ENCODE measurements at regions not wholly inside any gene's neighbourhood (a gene's known extent, or its start where the extent isn't known, plus 50 kb on each side); places are given as distances from the start of the nearest gene placed in this dataset.
"Not testable (repeated sequence)": the region's sequence is repeated elsewhere in the genome, so short reads cannot be mapped to it uniquely, and the experiment has no call there.

DNA sequence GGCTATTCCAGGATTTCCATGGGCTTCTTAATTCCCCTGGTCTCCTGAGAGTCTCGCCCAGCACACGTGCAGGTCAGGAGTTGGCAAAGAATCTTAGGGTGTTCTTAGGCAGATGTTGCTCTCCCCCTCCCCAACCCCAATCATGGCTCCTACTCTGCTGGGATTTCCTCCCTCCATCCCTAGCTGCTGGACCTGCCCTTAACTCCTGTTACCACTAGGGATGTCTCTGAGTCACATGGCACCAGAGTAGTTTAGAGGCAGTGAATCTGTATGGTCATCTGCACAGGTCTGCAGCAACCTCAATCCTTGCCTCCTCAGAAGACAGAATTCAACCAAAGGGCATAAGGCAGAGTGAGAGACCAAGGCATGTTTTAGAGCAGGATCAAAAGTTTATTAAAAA lies 51.8 kb upstream of the CHST3 start:
- peak; percentile 37 for DNase-seq

DNA sequence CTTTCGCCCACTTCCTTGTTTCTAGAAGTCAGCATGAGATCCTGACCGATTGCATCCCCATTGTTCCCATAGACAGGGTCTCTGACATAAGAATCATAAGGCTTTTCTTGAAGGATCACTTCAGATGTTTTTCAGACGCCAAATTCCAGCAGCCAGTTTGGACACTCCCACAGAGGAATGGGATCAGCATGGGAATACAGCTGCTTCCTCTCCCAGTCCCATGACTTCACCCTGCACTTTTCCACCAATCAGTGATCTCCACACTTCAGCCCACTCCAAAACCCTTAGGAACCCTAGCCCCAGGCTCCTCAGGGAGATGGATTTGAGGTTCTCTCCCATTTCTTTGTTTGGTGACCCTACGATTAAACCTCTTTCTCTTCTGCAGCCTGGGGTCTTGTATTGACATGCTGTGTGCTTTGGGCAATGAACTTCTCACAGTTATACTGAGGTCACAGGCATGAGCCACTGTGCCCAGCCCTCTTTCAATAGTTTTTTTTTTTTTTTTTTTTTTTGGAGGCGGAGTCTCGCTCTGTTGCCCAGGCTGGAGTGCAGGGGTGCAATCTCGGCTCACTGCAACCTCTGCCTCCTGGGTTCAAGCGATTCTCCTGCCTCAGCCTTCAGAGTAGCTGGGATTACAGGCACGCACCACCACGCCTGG lies 52.8 kb upstream of the CHST3 start:
- peak; percentile 39 for DNase-seq

DNA sequence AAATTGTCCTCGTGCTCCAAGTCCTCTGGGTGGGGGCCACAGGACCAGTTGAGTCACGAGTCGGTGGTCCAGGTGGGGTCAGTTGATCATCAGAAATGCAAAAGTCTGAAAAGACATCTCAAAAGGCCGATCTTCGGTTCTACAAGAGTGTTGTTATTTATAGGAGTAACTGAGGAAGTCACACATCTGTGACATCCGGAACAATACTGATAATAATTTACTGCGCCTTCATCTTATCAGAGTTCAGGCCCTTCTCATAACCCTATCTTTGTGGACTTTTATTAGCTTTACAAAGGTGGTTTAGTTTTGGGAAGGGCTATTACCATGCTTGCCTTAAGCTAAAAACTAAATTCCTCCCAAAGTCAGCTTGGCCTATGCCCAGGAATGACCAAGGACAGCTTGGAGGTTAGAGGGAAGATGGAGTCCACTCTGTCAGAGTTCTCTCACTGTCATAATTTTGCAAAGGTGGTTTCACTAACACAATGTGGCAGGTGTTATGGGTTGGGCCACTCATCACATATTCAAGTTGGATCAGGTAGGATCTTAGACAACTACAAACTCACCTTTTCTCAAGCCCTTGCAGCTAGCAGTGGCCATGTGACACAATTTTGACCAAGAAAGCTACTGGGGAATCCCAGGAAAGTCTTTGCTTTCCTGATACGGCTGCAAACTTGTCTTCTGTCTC lies 54.7 kb upstream of the CHST3 start:
- DNase-seq: no peak

DNA sequence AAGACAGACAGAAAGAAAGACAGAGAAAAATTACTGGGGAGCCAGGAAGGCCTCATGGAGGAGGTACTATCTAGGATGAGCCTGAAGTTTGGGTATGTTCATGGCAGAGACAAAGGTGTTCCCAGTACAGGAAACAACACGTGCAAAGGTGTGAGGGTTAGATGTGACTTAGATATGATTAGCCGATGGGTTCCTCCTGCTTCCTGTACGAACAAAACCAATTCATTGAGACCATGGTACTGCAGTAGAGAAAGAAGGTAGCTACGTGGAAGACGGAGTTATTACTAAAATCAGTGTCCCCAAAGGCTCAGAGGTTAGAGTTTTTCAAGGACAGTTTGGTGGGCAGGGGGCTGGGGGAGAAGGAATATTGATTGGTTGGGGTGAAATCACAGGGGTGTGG lies 55.2 kb upstream of the CHST3 start:
- DNase-seq: no peak

DNA sequence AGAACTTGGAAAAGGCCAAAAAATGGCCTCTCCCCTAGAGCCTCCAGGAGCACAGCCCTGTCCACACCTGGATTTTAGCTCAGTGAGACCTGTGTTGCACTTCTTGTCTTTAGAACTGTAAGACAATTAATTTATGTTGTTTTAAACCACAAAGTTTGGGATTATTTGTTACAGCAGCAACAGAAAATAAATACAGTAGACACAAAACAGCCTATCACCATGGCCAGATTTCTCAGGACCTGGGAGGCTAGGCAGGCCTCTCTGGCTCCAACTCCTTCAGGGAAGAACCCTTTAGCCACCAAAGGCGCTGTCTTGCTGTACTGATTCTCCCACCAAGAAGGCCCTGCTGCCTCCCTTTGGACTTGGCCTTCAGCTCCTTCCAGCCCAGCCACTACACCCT lies 54.1 kb upstream of the PSAP start:
- DNase-seq: no peak

DNA sequence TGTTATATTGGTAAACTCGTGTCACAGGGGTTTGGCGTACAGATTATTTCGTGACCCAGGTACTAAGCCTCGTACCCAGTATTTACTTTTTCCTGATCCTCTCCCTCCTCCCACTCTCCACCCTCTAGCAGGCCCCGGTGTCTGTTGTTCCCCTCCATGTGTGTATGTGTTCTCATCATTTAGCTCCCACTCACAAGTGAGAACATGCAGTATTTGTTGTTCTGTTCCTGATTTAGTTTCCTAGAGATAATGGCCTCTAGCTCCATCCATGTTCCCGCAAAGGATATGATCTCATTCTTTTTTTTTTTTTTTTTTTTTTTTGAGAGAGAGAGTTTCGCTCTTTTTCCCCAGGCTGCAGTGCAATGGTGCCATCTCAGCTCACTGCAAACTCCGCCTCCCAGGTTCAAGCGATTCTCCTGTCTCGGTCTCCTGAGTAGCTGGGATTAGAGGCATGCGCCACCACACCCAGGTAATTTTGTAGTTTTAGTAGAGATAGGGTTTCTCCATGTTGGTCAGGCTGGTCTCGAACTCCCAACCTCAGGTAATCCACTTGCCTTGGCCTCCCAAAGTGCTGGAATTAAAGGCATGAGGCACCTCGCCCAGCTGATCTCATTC lies 52.7 kb upstream of the PSAP start:
- DNase-seq: not testable (repeated sequence)

DNA sequence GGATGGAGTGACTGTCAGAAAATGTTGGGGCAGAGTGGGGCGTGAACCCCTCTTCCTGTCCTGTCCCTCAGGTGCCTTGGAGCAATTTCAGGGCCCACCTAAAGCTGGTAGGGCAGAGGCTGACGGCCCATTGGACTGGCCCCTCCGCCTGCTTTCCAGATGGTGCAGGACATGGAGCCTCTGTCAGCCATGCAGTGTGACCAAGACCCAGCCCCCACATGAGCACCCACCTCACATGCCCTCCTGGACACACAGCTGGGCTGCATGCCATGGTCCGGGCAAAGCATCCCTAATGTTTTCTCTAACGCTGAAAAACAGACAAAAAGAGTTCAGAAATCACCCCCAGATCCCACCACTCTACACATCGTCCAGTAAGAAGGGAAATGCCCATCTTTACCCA lies 51.3 kb upstream of the PSAP start:
- DNase-seq: no peak
